BLaER1 treated with 17β-estradiol and CSF1 and Interleukin-3, amounts not matched to agents 10 nM and 100 nM (cell line): ENCODE measurements at regions not wholly inside any gene's neighbourhood (a gene's known extent, or its start where the extent isn't known, plus 50 kb on each side); places are given as distances from the start of the nearest gene placed in this dataset.

ENCODE experiments used
- H3K27ac ChIP-seq, 11 experiments: shearing (Covaris generic); formaldehyde crosslinking; 2 replicates each; pipeline ENCODE4 v1.8.1; 2022
- H3K27me3 ChIP-seq, 11 experiments: shearing (Covaris generic); formaldehyde crosslinking; 2 replicates each; pipeline ENCODE4 v1.8.1; 2022
- H3K36me3 ChIP-seq, 11 experiments: shearing (Covaris generic); formaldehyde crosslinking; 2 replicates each; pipeline ENCODE4 v1.8.1; 2022
- H3K4me1 ChIP-seq, 10 experiments: shearing (Covaris generic); formaldehyde crosslinking; 2 replicates each; pipeline ENCODE4 v1.8.1; 2022
- H3K4me2 ChIP-seq, 11 experiments: shearing (Covaris generic); formaldehyde crosslinking; 2 replicates each; pipeline ENCODE4 v1.8.1; 2022
- H3K4me3 ChIP-seq, 10 experiments: shearing (Covaris generic); formaldehyde crosslinking; 2 replicates each; pipeline ENCODE4 v1.8.1; 2022
- H3K9ac ChIP-seq, 11 experiments: shearing (Covaris generic); formaldehyde crosslinking; 2 replicates each; pipeline ENCODE4 v1.8.1; 2022
- H3K9me3 ChIP-seq, 11 experiments: shearing (Covaris generic); formaldehyde crosslinking; replicated peaks in 1 of 11; 2 replicates each; pipeline ENCODE4 v1.8.1; 2022
- H4K20me1 ChIP-seq, 11 experiments: shearing (Covaris generic); formaldehyde crosslinking; 2 replicates each; pipeline ENCODE4 v1.8.1; 2022
- Cebpa-rat ChIP-seq, 11 experiments: shearing (Covaris generic); IDR thresholded peaks; 2 replicates each; pipeline ENCODE4 v1.8.1; 2022

GRCh38 chr9:89955144-89955543 is 350.3 kb downstream of the GADD45G start:
- Histone ChIP-seq H3K4me1 (peaks cover 0 to 23% (median 19%) of the 10 kb centered on the region in 10 experiments; a peak in 17 of 20 replicates), H3K27me3 (no peaks in the 10 kb centered on the region), H3K9me3 (no peaks in the 10 kb centered on the region), H3K27ac (peak overlapping the region in 6 of 11 experiments; percentile 14 to 65 (median 42); a peak in 8 of 22 replicates), H3K4me3 (no peak overlapping the region), H4K20me1 (no peaks in the 10 kb centered on the region), H3K9ac (no peak overlapping the region; a peak in 1 of 22 replicates), H3K36me3 (no peaks in the 10 kb centered on the region), H3K4me2 (peak overlapping the region in 10 of 11 experiments; percentile 14 to 66 (median 48); a peak in 16 of 22 replicates)
- TF ChIP-seq Cebpa-rat (IDR thresholded peaks at IDR 0.05) = peak in 7 of 11 experiments; percentile 45 to 81 (median 62); a peak in 11 of 22 replicates

- Histone ChIP-seq H3K27me3 (no peaks in the 10 kb centered on the region), H3K4me1 (peaks cover 0 to 23% (median 19%) of the 10 kb centered on the region in 10 experiments; a peak in 17 of 20 replicates)
- no peak for TF ChIP-seq Cebpa-rat (IDR thresholded peaks at IDR 0.05)
These were observed 350.8 kb downstream of the GADD45G start for GRCh38 chr9:89955626-89956025.

GRCh38 chr9:89956331-89956730 is 351.5 kb downstream of the GADD45G start:
- no peak overlapping the region for H3K4me3 ChIP-seq
- no peak overlapping the region for H3K9ac ChIP-seq
- no peaks in the 10 kb centered on the region for H3K27me3 ChIP-seq
- H3K36me3 ChIP-seq = no peaks in the 10 kb centered on the region
- no peak overlapping the region for H3K27ac ChIP-seq
- no peaks in the 10 kb centered on the region for H4K20me1 ChIP-seq
- H3K9me3 ChIP-seq = no peaks in the 10 kb centered on the region
- H3K4me1 ChIP-seq = peaks cover under 1 to 25% (median 20%) of the 10 kb centered on the region in 10 experiments; a peak in 18 of 20 replicates
- no peak for TF ChIP-seq Cebpa-rat (IDR thresholded peaks at IDR 0.05)
- no peak overlapping the region for H3K4me2 ChIP-seq

More at GRCh38 chr9:89955626-89956025, 350.8 kb downstream of the GADD45G start:
- peak overlapping the region in 6 of 11 experiments; percentile 15 to 61 (median 32); a peak in 6 of 22 replicates for H3K27ac ChIP-seq
- H3K9me3 ChIP-seq = no peaks in the 10 kb centered on the region
- no peak overlapping the region for H3K9ac ChIP-seq
- no peaks in the 10 kb centered on the region for H3K36me3 ChIP-seq
- H3K4me3 ChIP-seq = no peak overlapping the region
- H4K20me1 ChIP-seq = no peaks in the 10 kb centered on the region
- H3K4me2 ChIP-seq = peak overlapping the region in 9 of 11 experiments; percentile 14 to 66 (median 58); a peak in 13 of 22 replicates

- no peak overlapping the region for H3K4me2 ChIP-seq
- no peaks in the 10 kb centered on the region for H3K27me3 ChIP-seq
- no peaks in the 10 kb centered on the region for H3K36me3 ChIP-seq
- peaks cover 6 to 31% (median 26%) of the 10 kb centered on the region in 10 experiments for H3K4me1 ChIP-seq
- H4K20me1 ChIP-seq = no peaks in the 10 kb centered on the region
- no peak overlapping the region for H3K9ac ChIP-seq
- H3K27ac ChIP-seq = no peak overlapping the region
- no peak for TF ChIP-seq Cebpa-rat (IDR thresholded peaks at IDR 0.05)
- no peak overlapping the region for H3K4me3 ChIP-seq
- no peaks in the 10 kb centered on the region for H3K9me3 ChIP-seq
These were observed 352.1 kb downstream of the GADD45G start for GRCh38 chr9:89956907-89957306.

GRCh38 chr9:89958086-89958485 is 353.3 kb downstream of the GADD45G start:
- no peak overlapping the region for H3K27ac ChIP-seq
- H3K27me3 ChIP-seq = no peaks in the 10 kb centered on the region
- no peak overlapping the region for H3K9ac ChIP-seq
- H3K36me3 ChIP-seq = no peaks in the 10 kb centered on the region
- TF ChIP-seq Cebpa-rat (IDR thresholded peaks at IDR 0.05) = no peak
- no peak overlapping the region for H3K4me3 ChIP-seq
- peaks cover 12 to 40% (median 34%) of the 10 kb centered on the region in 10 experiments for H3K4me1 ChIP-seq
- H3K9me3 ChIP-seq = no peaks in the 10 kb centered on the region
- no peaks in the 10 kb centered on the region for H4K20me1 ChIP-seq
- H3K4me2 ChIP-seq = no peak overlapping the region

- peak overlapping the region in 1 of 11 experiments; percentile 31; a peak in 3 of 22 replicates for H3K9ac ChIP-seq
- no peak for TF ChIP-seq Cebpa-rat (IDR thresholded peaks at IDR 0.05)
- H4K20me1 ChIP-seq = no peaks in the 10 kb centered on the region
- no peaks in the 10 kb centered on the region for H3K27me3 ChIP-seq
- no peaks in the 10 kb centered on the region for H3K9me3 ChIP-seq
- peak overlapping the region in 9 of 11 experiments; percentile 10 to 57 (median 46); a peak in 14 of 22 replicates for H3K27ac ChIP-seq
- no peaks in the 10 kb centered on the region for H3K36me3 ChIP-seq
- H3K4me2 ChIP-seq = peak overlapping the region; percentile 57 to 80 (median 72)
- H3K4me3 ChIP-seq = 0 out of 20 replicates have a peak overlapping the region, but pooled peaks of 1 of the 10 experiments have one; percentile 40
- H3K4me1 ChIP-seq = peaks cover 11 to 18% (median 16%) of the 10 kb centered on the region in 10 experiments
These were observed 357.0 kb downstream of the GADD45G start for GRCh38 chr9:89961616-89962341.

GRCh38 chr9:89963280-89963679 is 358.5 kb downstream of the GADD45G start:
- Histone ChIP-seq H3K9me3 (no peaks in the 10 kb centered on the region), H3K9ac (no peak overlapping the region), H3K4me1 (peaks cover 11 to 18% (median 16%) of the 10 kb centered on the region in 10 experiments), H3K4me3 (no peak overlapping the region), H3K27me3 (no peaks in the 10 kb centered on the region), H3K36me3 (no peaks in the 10 kb centered on the region), H3K4me2 (no peak overlapping the region), H3K27ac (no peak overlapping the region), H4K20me1 (no peaks in the 10 kb centered on the region)
- no peak for TF ChIP-seq Cebpa-rat (IDR thresholded peaks at IDR 0.05)

- no peak overlapping the region for H3K4me2 ChIP-seq
- peaks cover 0 to 8% (median 2%) of the 10 kb centered on the region in 10 experiments; a peak in 15 of 20 replicates for H3K4me1 ChIP-seq
- H3K9ac ChIP-seq = no peak overlapping the region
- TF ChIP-seq Cebpa-rat (IDR thresholded peaks at IDR 0.05) = no peak
- no peak overlapping the region for H3K27ac ChIP-seq
- no peaks in the 10 kb centered on the region for H3K9me3 ChIP-seq
- H3K27me3 ChIP-seq = no peaks in the 10 kb centered on the region
- no peak overlapping the region for H3K4me3 ChIP-seq
- H3K36me3 ChIP-seq = no peaks in the 10 kb centered on the region
- H4K20me1 ChIP-seq = no peaks in the 10 kb centered on the region
These were observed 362.7 kb downstream of the GADD45G start for GRCh38 chr9:89967527-89967926.

GRCh38 chr9:89969156-89969675 is 364.4 kb downstream of the GADD45G start:
- no peaks in the 10 kb centered on the region for H4K20me1 ChIP-seq
- H3K27me3 ChIP-seq = no peaks in the 10 kb centered on the region
- H3K9me3 ChIP-seq = no peaks in the 10 kb centered on the region
- H3K4me1 ChIP-seq = peaks cover 0 to 5% (median 0%) of the 10 kb centered on the region in 10 experiments; a peak in 2 of 20 replicates
- no peaks in the 10 kb centered on the region for H3K36me3 ChIP-seq
- H3K27ac ChIP-seq = no peak overlapping the region
- no peak for TF ChIP-seq Cebpa-rat (IDR thresholded peaks at IDR 0.05)
- no peak overlapping the region for H3K4me3 ChIP-seq
- H3K9ac ChIP-seq = no peak overlapping the region
- H3K4me2 ChIP-seq = no peak overlapping the region
